GM12878 (cell line): ENCODE measurements at regions not wholly inside any gene's neighbourhood (a gene's known extent, or its start where the extent isn't known, plus 50 kb on each side); places are given as distances from the start of the nearest gene placed in this dataset.

Experiments used
- ATAC-seq: fragments of 200-7000 bp; cut with Tn5 transposase; 3 replicates; pipeline ENCODE4 v1.9.1; 2020; ENCODE audit warnings: mild to moderate bottlenecking, moderate library complexity
- BruUV-seq: library from RNA; stranded (reverse); fragments of 400-500 nt; replicated peaks from 2 replicates; lab custom pipeline; 2021; lab: Mats Ljungman, UMichigan
- CTCF ChIA-PET: fragments of 300-600 bp; sonication (Branson Sonifier 250); formaldehyde crosslinking; extraction: SDS; loops from one replicate; lab custom pipeline; 2021; ENCODE audit warnings: inconsistent platforms; lab: Yijun Ruan, JAX
- POLR2A ChIA-PET: fragments of 350-600 bp; formaldehyde crosslinking; extraction: SDS; loops from one replicate; lab custom pipeline; 2021; ENCODE audit warnings: inconsistent platforms; lab: Charles Lee
- RAD21 ChIA-PET: fragments of 300-600 bp; sonication (Branson Sonifier 250); formaldehyde crosslinking; loops from one replicate; lab custom pipeline; 2023; ENCODE audit warnings: antibody characterized with exemption; ENCODE audit not compliant: unreplicated experiment; lab: Charles Lee
- SMC1A ChIA-PET: fragments of 300-600 bp; sonication (Branson Sonifier 250); formaldehyde crosslinking; loops from one replicate; lab custom pipeline; 2023; ENCODE audit not compliant: unreplicated experiment, uncharacterized antibody; lab: Charles Lee
- DNase-seq: peaks from one replicate; pipeline ENCODE4 v3.0.0-alpha.2; 2011; ENCODE audit warnings: low read depth, low spot score
- FAIRE-seq: peaks from 3 replicates; lab custom pipeline; 2011; peaks lifted over from hg19 to GRCh38; lab: Jason Lieb, UNC
- H2AFZ ChIP-seq: 2 replicates; pipeline ENCODE4 v1.6.0; 2011; ENCODE audit warnings: low read depth, low read length, control low read depth; ENCODE audit not compliant: control insufficient read depth
- H3K27ac ChIP-seq: 2 replicates; pipeline ENCODE4 v1.5.1; 2011; ENCODE audit warnings: control low read depth; ENCODE audit not compliant: control insufficient read depth, insufficient read depth
- H3K27me3 ChIP-seq, 2 experiments: replicated peaks in 1 of 2; 2 replicates each; pipeline versions ENCODE4 v1.6.0 to v1.6.1; 2011; ENCODE audit warnings: low read length in 1 of 2; ENCODE audit not compliant: control insufficient read depth in 2 of 2, insufficient read depth in 2 of 2
- H3K36me3 ChIP-seq, 2 experiments: 2 replicates each; pipeline ENCODE4 v1.5.1; 2011; ENCODE audit warnings: low read length in 1 of 2; ENCODE audit not compliant: control insufficient read depth in 2 of 2, insufficient read depth in 2 of 2
- H3K4me1 ChIP-seq: 2 replicates; pipeline ENCODE4 v1.6.1; 2011; ENCODE audit warnings: mild to moderate bottlenecking, low read length, moderate library complexity, mixed read lengths; ENCODE audit not compliant: control insufficient read depth, insufficient read depth
- H3K4me2 ChIP-seq: 2 replicates; pipeline ENCODE4 v1.6.0; 2011; ENCODE audit warnings: control low read depth; ENCODE audit not compliant: control insufficient read depth, insufficient read depth
- H3K4me3 ChIP-seq: fragments of 200-600 bp; sonication (generic); 2 replicates; pipeline ENCODE4 v1.5.1; 2016
- H3K79me2 ChIP-seq: 2 replicates; pipeline ENCODE4 v1.6.0; 2011; ENCODE audit warnings: low read length; ENCODE audit not compliant: control insufficient read depth, insufficient read depth
- H3K9ac ChIP-seq: 2 replicates; pipeline ENCODE4 v1.8.0; 2011; ENCODE audit warnings: low read length, control low read depth, mixed read lengths; ENCODE audit not compliant: control insufficient read depth, insufficient read depth
- H3K9me3 ChIP-seq: replicated peaks from 3 replicates; pipeline ENCODE4 v1.5.1; 2011; ENCODE audit warnings: mild to moderate bottlenecking, low read length; ENCODE audit not compliant: control insufficient read depth, insufficient read depth
- H4K20me1 ChIP-seq: 2 replicates; pipeline ENCODE4 v1.6.0; 2011; ENCODE audit not compliant: control insufficient read depth, insufficient read depth
- CEBPZ ChIP-seq: fragments of 150-350 bp; IDR thresholded peaks from 2 replicates; pipeline ENCODE4 v1.6.1; 2016; ENCODE audit warnings: low read depth, low read length
- IKZF1 ChIP-seq: fragments of 450-650 bp; conservative IDR thresholded peaks from 2 replicates; pipeline ENCODE4 v1.6.1; 2017; ENCODE audit warnings: antibody characterized with exemption, mild to moderate bottlenecking
- MEF2B ChIP-seq: fragments of 450-650 bp; IDR thresholded peaks from 2 replicates; pipeline ENCODE4 v1.6.1; 2018; ENCODE audit warnings: mild to moderate bottlenecking, moderate library complexity; ENCODE audit not compliant: partially characterized antibody, poor library complexity, severe bottlenecking
- MYC ChIP-seq: IDR thresholded peaks from 2 replicates; pipeline ENCODE4 v1.6.1; 2011; ENCODE audit warnings: mild to moderate bottlenecking, low read length, moderate library complexity, inconsistent platforms; ENCODE audit not compliant: insufficient read depth, insufficient replicate concordance, insufficient read length, severe bottlenecking
- NRF1 ChIP-seq: conservative IDR thresholded peaks from 2 replicates; pipeline ENCODE4 v1.6.1; 2011; ENCODE audit warnings: mild to moderate bottlenecking, low read depth, low read length, improper control_type of control experiment
- TCF7 ChIP-seq: IDR thresholded peaks from 2 replicates; pipeline ENCODE4 v1.6.1; 2014; ENCODE audit warnings: antibody characterized with exemption, borderline replicate concordance
- YY1 ChIP-seq: IDR thresholded peaks from 2 replicates; pipeline ENCODE4 v1.6.1; 2011; ENCODE audit warnings: low read depth, mild to moderate bottlenecking, low read length
- ZNF207 ChIP-seq: fragments of 450-650 bp; IDR thresholded peaks from 2 replicates; pipeline ENCODE4 v1.6.1; 2014; ENCODE audit warnings: antibody characterized with exemption, mild to moderate bottlenecking, borderline replicate concordance
- ZNF217 ChIP-seq: fragments of 450-650 bp; IDR thresholded peaks from 2 replicates; pipeline ENCODE4 v1.6.1; 2017; ENCODE audit warnings: antibody characterized with exemption, mild to moderate bottlenecking
- WGBS: methylation state at CpG from one replicate; pipeline ENCODE4 v1.1.6; 2016; ENCODE audit warnings: low lambda C conversion rate; ENCODE audit not compliant: insufficient replicate concordance, insufficient coverage; ENCODE audit errors: missing lambda C conversion rate; 5-methylcytosine and 5-hydroxymethylcytosine counted together
- in situ Hi-C: fragments of 300-500 bp; cut with MboI; formaldehyde crosslinking; loops from 9 replicates; pipeline ENCODE4 v1.14.3; 2018; ENCODE audit warnings: mixed read lengths
- intact Hi-C: fragments of 100-400 bp; cut with micrococcal nuclease; formaldehyde crosslinking; loops from one replicate; pipeline ENCODE4 v1.14.2; 2022; ENCODE audit not compliant: unreplicated experiment
- TF ChIP-seq, protein P1 (sequence below): fragments of 450-650 bp; conservative IDR thresholded peaks from 2 replicates; pipeline ENCODE4 v1.6.1; 2017; ENCODE audit warnings: mild to moderate bottlenecking, moderate library complexity
- TF ChIP-seq, protein P2 (sequence below): IDR thresholded peaks from 2 replicates; pipeline ENCODE4 v1.6.1; 2012; ENCODE audit warnings: low read depth, low read length, improper control_type of control experiment
- TF ChIP-seq, protein P3 (sequence below): IDR thresholded peaks from 2 replicates; pipeline ENCODE4 v1.6.1; 2011; ENCODE audit warnings: low read depth, mild to moderate bottlenecking, low read length, moderate library complexity, borderline replicate concordance; ENCODE audit errors: extremely low read depth

- no peak overlapping the region for H3K4me3 ChIP-seq
- no peak for DNase-seq
These were observed 452.8 kb downstream of the CBLN2 start for GRCh38 chr18:72091369-72091768.

More at GRCh38 chr18:72091369-72091768, 452.8 kb downstream of the CBLN2 start:
- 5% methylated on average over 5 of the region's 5 CpGs for WGBS
- TF ChIP-seq, protein P1, sequence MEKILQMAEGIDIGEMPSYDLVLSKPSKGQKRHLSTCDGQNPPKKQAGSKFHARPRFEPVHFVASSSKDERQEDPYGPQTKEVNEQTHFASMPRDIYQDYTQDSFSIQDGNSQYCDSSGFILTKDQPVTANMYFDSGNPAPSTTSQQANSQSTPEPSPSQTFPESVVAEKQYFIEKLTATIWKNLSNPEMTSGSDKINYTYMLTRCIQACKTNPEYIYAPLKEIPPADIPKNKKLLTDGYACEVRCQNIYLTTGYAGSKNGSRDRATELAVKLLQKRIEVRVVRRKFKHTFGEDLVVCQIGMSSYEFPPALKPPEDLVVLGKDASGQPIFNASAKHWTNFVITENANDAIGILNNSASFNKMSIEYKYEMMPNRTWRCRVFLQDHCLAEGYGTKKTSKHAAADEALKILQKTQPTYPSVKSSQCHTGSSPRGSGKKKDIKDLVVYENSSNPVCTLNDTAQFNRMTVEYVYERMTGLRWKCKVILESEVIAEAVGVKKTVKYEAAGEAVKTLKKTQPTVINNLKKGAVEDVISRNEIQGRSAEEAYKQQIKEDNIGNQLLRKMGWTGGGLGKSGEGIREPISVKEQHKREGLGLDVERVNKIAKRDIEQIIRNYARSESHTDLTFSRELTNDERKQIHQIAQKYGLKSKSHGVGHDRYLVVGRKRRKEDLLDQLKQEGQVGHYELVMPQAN = no peak
- TF ChIP-seq IKZF1 (0 out of 2 replicates have a peak, but pooled peaks have one; percentile 32), TCF7 (no peak), CEBPZ (no peak), YY1 (no peak), MEF2B (peak; percentile 21), MYC (no peak), ZNF217 (no peak), NRF1 (no peak), ZNF207 (no peak)
- TF ChIP-seq, protein P2, sequence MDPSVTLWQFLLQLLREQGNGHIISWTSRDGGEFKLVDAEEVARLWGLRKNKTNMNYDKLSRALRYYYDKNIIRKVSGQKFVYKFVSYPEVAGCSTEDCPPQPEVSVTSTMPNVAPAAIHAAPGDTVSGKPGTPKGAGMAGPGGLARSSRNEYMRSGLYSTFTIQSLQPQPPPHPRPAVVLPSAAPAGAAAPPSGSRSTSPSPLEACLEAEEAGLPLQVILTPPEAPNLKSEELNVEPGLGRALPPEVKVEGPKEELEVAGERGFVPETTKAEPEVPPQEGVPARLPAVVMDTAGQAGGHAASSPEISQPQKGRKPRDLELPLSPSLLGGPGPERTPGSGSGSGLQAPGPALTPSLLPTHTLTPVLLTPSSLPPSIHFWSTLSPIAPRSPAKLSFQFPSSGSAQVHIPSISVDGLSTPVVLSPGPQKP = no peak
- TF ChIP-seq, protein P3, sequence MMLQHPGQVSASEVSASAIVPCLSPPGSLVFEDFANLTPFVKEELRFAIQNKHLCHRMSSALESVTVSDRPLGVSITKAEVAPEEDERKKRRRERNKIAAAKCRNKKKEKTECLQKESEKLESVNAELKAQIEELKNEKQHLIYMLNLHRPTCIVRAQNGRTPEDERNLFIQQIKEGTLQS = no peak
- TF ChIP-seq, all 136 proteins: peak for 2
- intact Hi-C loops = no loop called here
- H3K27me3 ChIP-seq = no peaks in the 10 kb centered on the region
- H3K27ac ChIP-seq = no peak overlapping the region
- no TSS peak for BruUV-seq
- no peak overlapping the region for H3K9ac ChIP-seq
- no peaks in the 10 kb centered on the region for H3K36me3 ChIP-seq
- no peaks in the 10 kb centered on the region for H3K79me2 ChIP-seq
- no peak overlapping the region for H2AFZ ChIP-seq
- CTCF ChIA-PET = interaction anchor here (1.4 kb wide), 1 partner anchor 17 kb away, joined by 4 read pairs; no protein-coding TSS in a partner anchor
- no peaks in the 10 kb centered on the region for H4K20me1 ChIP-seq
- no peak overlapping the region for H3K4me2 ChIP-seq
- in situ Hi-C loops = no loop called here
- SMC1A ChIA-PET = interaction anchor here (0.8 kb wide), 1 partner anchor 189 kb away, joined by 3 read pairs; no protein-coding TSS in a partner anchor
- no peak for ATAC-seq
- FAIRE-seq = no peak
- POLR2A ChIA-PET = no interaction called here
- H3K4me1 ChIP-seq = no peaks in the 10 kb centered on the region
- RAD21 ChIA-PET = interaction anchor here (1.0 kb wide), 1 partner anchor 439 kb away, joined by 3 read pairs; no protein-coding TSS in a partner anchor
- no peaks in the 10 kb centered on the region for H3K9me3 ChIP-seq
